AG04450 (cell line): ENCODE measurements at regions not wholly inside any gene's neighbourhood (a gene's known extent, or its start where the extent isn't known, plus 50 kb on each side); places are given as distances from the start of the nearest gene placed in this dataset.
"Not testable (repeated sequence)": the region's sequence is repeated elsewhere in the genome, so short reads cannot be mapped to it uniquely, and the experiment has no call there.

Source experiments
- CTCF ChIA-PET: fragments of 300-600, 350-600 bp; formaldehyde crosslinking; extraction: SDS; loops from one replicate; lab custom pipeline; 2022; ENCODE audit warnings: antibody characterized with exemption, inconsistent platforms; lab: Charles Lee
- POLR2A ChIA-PET: fragments of 350-600 bp; formaldehyde crosslinking; extraction: SDS; loops from one replicate; lab custom pipeline; 2021; ENCODE audit warnings: antibody characterized with exemption, inconsistent platforms; lab: Yijun Ruan, JAX
- DNase-seq: peaks from one replicate; pipeline ENCODE4 v3.0.0-alpha.2; 2011; ENCODE audit warnings: low read depth, low spot score
- H3K27ac ChIP-seq: one replicate; pipeline ENCODE4 v1.5.1; 2012; ENCODE audit warnings: low read depth, low read length, control low read depth
- H3K27me3 ChIP-seq: one replicate; pipeline ENCODE4 v1.6.0; 2012; ENCODE audit warnings: low read length; ENCODE audit not compliant: control insufficient read depth, insufficient read depth
- H3K4me3 ChIP-seq: 2 replicates; pipeline ENCODE4 v1.5.1; 2011; ENCODE audit warnings: mild to moderate bottlenecking, low read depth, low read length, control low read depth
- H3K9me3 ChIP-seq: 2 replicates; pipeline ENCODE4 v1.5.1; 2012; ENCODE audit warnings: low read length; ENCODE audit not compliant: control insufficient read depth, insufficient read depth
- TF ChIP-seq, protein P1 (sequence below): IDR thresholded peaks from 2 replicates; pipeline ENCODE4 v1.5.1; 2011; ENCODE audit warnings: low read depth, low read length, control low read depth, inconsistent platforms

DNA sequence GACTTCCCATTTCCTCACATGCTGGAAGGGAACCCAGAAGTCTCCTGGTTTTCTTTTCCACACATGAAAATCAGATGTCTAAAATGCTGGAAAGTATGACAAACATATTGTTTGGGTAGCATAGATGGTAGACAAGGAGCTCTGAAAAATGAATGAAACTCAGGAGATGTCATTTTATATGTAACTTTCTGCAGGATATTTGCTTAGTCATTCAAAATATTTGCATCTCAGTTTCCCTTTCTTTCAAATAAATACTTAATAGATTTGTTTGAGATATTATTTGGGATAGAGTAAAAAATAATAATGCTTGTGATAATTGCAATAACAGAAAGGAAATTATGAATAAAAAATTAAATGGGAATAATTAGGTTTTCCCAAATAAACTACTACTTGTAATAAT lies 298.9 kb upstream of the ADARB2 start:
- CTCF ChIA-PET = no interaction called here
- Histone ChIP-seq H3K27me3 (no peaks in the 10 kb centered on the region), H3K4me3 (no peak overlapping the region), H3K9me3 (peaks cover 7% of the 10 kb centered on the region), H3K27ac (no peak overlapping the region)
- DNase-seq = no peak
- TF ChIP-seq, protein P1, sequence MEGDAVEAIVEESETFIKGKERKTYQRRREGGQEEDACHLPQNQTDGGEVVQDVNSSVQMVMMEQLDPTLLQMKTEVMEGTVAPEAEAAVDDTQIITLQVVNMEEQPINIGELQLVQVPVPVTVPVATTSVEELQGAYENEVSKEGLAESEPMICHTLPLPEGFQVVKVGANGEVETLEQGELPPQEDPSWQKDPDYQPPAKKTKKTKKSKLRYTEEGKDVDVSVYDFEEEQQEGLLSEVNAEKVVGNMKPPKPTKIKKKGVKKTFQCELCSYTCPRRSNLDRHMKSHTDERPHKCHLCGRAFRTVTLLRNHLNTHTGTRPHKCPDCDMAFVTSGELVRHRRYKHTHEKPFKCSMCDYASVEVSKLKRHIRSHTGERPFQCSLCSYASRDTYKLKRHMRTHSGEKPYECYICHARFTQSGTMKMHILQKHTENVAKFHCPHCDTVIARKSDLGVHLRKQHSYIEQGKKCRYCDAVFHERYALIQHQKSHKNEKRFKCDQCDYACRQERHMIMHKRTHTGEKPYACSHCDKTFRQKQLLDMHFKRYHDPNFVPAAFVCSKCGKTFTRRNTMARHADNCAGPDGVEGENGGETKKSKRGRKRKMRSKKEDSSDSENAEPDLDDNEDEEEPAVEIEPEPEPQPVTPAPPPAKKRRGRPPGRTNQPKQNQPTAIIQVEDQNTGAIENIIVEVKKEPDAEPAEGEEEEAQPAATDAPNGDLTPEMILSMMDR = no peak
- POLR2A ChIA-PET = no interaction called here

DNA sequence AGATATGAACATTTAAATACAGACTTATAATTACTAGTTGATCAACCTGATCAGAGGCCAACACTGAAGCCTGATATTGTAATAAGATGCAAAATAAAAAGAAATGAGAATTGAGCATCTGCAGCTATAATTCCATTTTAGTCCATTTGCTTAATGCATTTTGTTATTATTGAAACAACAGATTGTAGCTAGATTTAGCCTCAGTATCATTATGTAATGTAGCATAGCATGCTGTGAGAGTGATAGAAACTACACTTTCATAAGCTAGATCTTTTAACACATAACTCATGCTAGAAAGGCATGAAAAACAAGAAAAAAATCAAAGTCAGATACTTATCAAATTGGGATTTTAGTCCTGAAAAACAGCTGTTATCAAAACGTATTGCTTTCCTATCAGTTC lies 292.7 kb upstream of the ADARB2 start:
- CTCF ChIA-PET = no interaction called here
- H3K27ac ChIP-seq = no peak overlapping the region
- no peak overlapping the region for H3K4me3 ChIP-seq
- TF ChIP-seq, protein P1 = no peak
- POLR2A ChIA-PET = no interaction called here
- peaks cover 13% of the 10 kb centered on the region for H3K9me3 ChIP-seq
- no peak for DNase-seq
- H3K27me3 ChIP-seq = no peaks in the 10 kb centered on the region

DNA sequence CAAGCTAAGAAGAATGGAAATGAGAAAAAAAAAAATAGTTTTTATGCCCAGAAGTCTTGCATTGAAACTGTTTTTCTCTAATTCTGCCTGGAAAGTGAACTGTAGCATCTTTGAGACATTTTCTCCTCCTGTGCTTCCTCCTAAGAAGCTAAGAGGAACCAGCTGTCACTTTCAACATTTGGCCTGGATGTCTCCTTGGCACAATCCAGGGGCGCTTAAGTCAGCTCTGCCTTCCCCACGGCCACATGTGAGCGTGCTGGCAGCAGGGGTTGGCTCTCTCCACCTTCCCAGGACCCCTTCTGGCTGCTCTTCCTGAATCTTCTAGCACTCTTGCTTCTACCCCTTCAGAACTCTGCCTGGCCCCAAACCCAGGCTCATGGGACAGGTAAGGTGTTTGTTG lies 289.6 kb upstream of the ADARB2 start:
- CTCF ChIA-PET = no interaction called here
- no peak overlapping the region for H3K4me3 ChIP-seq
- H3K27ac ChIP-seq = no peak overlapping the region
- POLR2A ChIA-PET = no interaction called here
- DNase-seq = no peak
- H3K9me3 ChIP-seq = peaks cover 24% of the 10 kb centered on the region
- H3K27me3 ChIP-seq = no peaks in the 10 kb centered on the region
- TF ChIP-seq, protein P1 = no peak

DNA sequence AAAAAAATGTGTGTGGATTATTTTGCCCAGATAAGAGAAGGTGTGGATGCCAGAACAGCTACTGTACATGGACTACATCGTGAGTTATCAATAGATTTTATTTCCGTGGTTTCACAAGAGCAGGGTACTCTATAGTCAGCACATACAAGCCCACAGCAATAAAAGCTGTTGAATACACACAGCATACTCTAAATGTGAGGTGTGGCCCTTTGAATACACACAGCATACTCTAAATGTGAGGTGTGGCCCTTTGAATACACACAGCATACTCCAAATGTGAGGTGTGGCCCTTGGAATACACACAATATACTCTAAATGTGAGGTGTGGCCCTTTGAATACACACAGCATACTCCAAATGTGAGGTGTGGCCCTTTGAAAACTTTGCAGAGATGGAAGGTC lies 287.4 kb upstream of the ADARB2 start:
- POLR2A ChIA-PET, DNase-seq, CTCF ChIA-PET, H3K27me3 ChIP-seq, H3K4me3 ChIP-seq, H3K27ac ChIP-seq: not testable (repeated sequence)
- peaks cover 32% of the 10 kb centered on the region for H3K9me3 ChIP-seq

DNA sequence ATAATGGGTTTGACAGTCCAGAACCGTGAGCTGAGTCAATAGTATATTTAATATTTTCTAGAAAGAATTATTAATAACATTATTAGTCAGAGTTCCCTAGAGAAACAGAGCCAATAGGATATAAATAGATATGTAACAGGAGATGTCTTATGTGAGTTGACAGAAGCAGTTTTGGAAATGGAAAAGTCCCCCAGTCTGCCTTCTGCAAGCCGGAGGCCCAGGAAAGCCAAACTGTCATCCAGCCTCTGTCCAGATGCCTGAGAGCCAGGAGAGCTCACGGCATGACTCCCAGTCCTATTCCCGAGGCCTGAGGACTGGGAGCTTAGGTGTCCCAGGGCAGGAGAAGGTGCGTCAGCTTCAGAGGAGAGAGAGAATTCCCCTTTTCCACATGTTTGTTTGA lies 286.4 kb upstream of the ADARB2 start:
- no peak for DNase-seq
- peaks cover 38% of the 10 kb centered on the region for H3K9me3 ChIP-seq
- no peak overlapping the region for H3K4me3 ChIP-seq
- ChIA-PET POLR2A (no interaction called here), CTCF (no interaction called here)
- no peaks in the 10 kb centered on the region for H3K27me3 ChIP-seq
- no peak overlapping the region for H3K27ac ChIP-seq
- TF ChIP-seq, protein P1 = no peak

DNA sequence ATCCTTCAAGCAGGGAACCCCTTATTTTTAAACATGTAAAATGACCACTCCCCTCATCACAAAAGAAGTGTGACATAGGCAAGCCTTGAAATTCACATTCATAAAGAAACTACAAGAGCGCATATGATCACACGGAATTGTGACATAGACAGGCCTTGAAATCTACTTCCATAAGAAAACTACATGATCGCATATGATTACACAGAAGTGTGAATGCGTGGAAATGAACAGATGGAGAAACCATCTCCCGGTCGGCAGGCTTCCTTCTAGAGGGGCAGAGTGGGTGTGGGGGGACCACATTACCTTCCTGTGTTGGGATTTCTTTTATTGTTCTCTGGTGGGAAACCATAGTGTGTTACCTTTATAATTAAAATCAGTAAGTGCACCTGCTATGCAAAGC lies 285.1 kb upstream of the ADARB2 start:
- TF ChIP-seq, protein P1 = no peak
- CTCF ChIA-PET = no interaction called here
- Histone ChIP-seq H3K27ac (no peak overlapping the region), H3K4me3 (no peak overlapping the region), H3K9me3 (peaks cover 39% of the 10 kb centered on the region), H3K27me3 (no peaks in the 10 kb centered on the region)
- no peak for DNase-seq
- POLR2A ChIA-PET = no interaction called here
